ENCODE measurements at regions not wholly inside any gene's neighbourhood (a gene's known extent, or its start where the extent isn't known, plus 50 kb on each side); places are given as distances from the start of the nearest gene placed in this dataset.

- H3K4me1 ChIP-seq (ENCODE audit: insufficient read depth, low read length) = peaks cover 8% of the 10 kb centered on the region
- H3K4me3 ChIP-seq (ENCODE audit: low read length) = no peak overlapping the region
- no peaks in the 10 kb centered on the region for H3K36me3 ChIP-seq (ENCODE audit: insufficient read depth, low read length)
- H3K27me3 ChIP-seq (ENCODE audit: insufficient read depth, low read length) = no peaks in the 10 kb centered on the region
- H3K9me3 ChIP-seq (ENCODE audit: low read length) = peaks cover under 1% of the 10 kb centered on the region
- H2AFZ ChIP-seq (ENCODE audit: low read depth, low read length) = no peak overlapping the region
Measured at GRCh38 chr4:55732864-55733263, 86.7 kb upstream of the EXOC1L start.

DNA sequence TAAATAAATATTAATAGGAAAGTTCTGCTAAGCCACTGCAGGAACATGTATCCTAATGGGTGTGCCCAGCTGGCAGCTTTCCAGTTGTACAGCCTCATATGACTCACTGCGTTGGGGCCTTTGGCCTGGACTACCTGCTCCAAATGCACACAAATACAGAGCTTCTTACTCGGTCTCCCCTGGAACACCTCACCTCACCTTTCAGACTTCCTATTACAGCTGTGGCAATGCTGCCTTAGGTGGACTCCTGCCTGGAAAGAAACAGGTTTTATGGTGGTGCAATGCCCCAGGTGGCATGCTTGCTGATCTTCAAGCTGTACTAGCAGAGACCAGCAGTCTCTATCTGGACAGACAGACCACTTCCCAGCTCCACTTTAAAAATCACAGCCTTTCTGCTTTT, 85.7 kb upstream of the EXOC1L start:
- H3K4me1 ChIP-seq (ENCODE audit: insufficient read depth, low read length) = peaks cover 8% of the 10 kb centered on the region
- no peaks in the 10 kb centered on the region for H3K27me3 ChIP-seq (ENCODE audit: insufficient read depth, low read length)
- no peaks in the 10 kb centered on the region for H3K36me3 ChIP-seq (ENCODE audit: insufficient read depth, low read length)
- H2AFZ ChIP-seq (ENCODE audit: low read depth, low read length) = no peak overlapping the region
- no peak overlapping the region for H3K4me3 ChIP-seq (ENCODE audit: low read length)
- no peaks in the 10 kb centered on the region for H3K9me3 ChIP-seq (ENCODE audit: low read length)

DNA sequence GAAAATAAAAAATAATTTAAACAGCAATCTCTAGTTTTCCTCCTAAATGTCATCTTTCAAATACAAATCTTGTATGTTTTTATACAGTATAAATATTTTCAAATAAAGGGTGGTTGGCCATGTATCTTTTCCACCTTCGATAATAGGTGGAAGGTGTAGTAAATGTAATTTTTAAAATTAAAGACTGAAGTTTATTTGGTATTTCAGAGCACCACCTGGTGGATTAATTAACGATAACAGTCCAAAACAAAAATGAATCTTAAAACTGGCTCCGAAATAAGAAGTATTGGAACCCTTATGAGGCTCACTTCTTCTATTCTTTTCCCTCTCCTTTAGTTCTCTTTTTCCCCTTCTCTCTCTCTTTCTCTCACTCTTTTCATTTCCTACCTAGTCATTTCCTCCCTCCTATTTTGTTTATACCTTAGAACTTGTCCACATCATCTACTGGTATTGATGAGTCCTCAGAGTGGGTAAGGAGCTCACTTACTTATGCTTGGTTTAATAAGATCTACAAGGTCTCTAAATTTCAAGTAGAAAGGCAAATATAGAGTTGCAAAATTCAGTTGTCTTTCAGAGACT, 82.9 kb upstream of the EXOC1L start:
- H3K4me1 ChIP-seq (ENCODE audit: insufficient read depth, low read length) = no peaks in the 10 kb centered on the region
- no peaks in the 10 kb centered on the region for H3K9me3 ChIP-seq (ENCODE audit: low read length)
- H3K36me3 ChIP-seq (ENCODE audit: insufficient read depth, low read length) = no peaks in the 10 kb centered on the region
- no peak overlapping the region for H3K4me3 ChIP-seq (ENCODE audit: low read length)
- no peak overlapping the region for H2AFZ ChIP-seq (ENCODE audit: low read depth, low read length)
- H3K27me3 ChIP-seq (ENCODE audit: insufficient read depth, low read length) = no peaks in the 10 kb centered on the region

DNA sequence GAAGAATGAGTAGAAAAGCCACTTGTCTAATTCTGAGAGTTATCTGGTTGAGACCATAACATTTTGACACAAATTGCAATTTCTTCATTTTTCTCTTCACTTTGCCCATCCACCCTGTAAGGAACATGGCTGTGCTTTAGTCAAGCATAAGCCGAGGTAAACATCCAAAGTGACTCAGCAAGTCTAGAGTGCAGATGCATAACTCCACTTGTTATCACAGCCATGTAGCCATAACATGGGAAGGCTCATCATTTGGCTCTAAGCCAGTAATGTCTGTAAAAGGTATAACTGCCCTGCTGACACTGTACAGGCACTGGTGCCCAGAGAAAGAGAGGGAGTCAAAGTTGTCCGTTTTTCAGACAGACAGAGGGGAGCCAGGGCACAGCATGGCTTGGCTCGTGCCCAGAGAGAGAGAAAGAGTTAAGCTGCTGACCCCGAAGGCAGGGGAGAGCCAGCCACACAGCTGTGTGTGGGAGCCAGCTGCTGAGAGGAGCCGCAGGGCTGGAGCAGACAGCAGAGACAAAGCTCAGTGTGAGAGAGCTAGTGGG, 76.9 kb upstream of the EXOC1L start:
- Histone ChIP-seq H2AFZ (ENCODE audit: low read depth, low read length) (no peak overlapping the region), H3K4me3 (ENCODE audit: low read length) (no peak overlapping the region), H3K4me1 (ENCODE audit: insufficient read depth, low read length) (peaks cover 4% of the 10 kb centered on the region), H3K27me3 (ENCODE audit: insufficient read depth, low read length) (no peaks in the 10 kb centered on the region), H3K36me3 (ENCODE audit: insufficient read depth, low read length) (no peaks in the 10 kb centered on the region), H3K9me3 (ENCODE audit: low read length) (no peaks in the 10 kb centered on the region)

- no peak overlapping the region for H2AFZ ChIP-seq (ENCODE audit: low read depth, low read length)
- peaks cover 4% of the 10 kb centered on the region for H3K4me1 ChIP-seq (ENCODE audit: insufficient read depth, low read length)
- H3K4me3 ChIP-seq (ENCODE audit: low read length) = no peak overlapping the region
- H3K9me3 ChIP-seq (ENCODE audit: low read length) = peaks cover 2% of the 10 kb centered on the region
- H3K27me3 ChIP-seq (ENCODE audit: insufficient read depth, low read length) = no peaks in the 10 kb centered on the region
- no peaks in the 10 kb centered on the region for H3K36me3 ChIP-seq (ENCODE audit: insufficient read depth, low read length)
Measured at GRCh38 chr4:55744369-55744768, 75.2 kb upstream of the EXOC1L start.

- Histone ChIP-seq H3K36me3 (ENCODE audit: insufficient read depth, low read length) (no peaks in the 10 kb centered on the region), H3K27me3 (ENCODE audit: insufficient read depth, low read length) (no peaks in the 10 kb centered on the region), H3K4me1 (ENCODE audit: insufficient read depth, low read length) (peaks cover 4% of the 10 kb centered on the region), H3K4me3 (ENCODE audit: low read length) (no peak overlapping the region), H2AFZ (ENCODE audit: low read depth, low read length) (no peak overlapping the region), H3K9me3 (ENCODE audit: low read length) (peaks cover 2% of the 10 kb centered on the region)
Measured at GRCh38 chr4:55745014-55745413, 74.6 kb upstream of the EXOC1L start.

- no peak overlapping the region for H2AFZ ChIP-seq (ENCODE audit: low read depth, low read length)
- H3K4me3 ChIP-seq (ENCODE audit: low read length) = no peak overlapping the region
- peaks cover 2% of the 10 kb centered on the region for H3K9me3 ChIP-seq (ENCODE audit: low read length)
- no peaks in the 10 kb centered on the region for H3K36me3 ChIP-seq (ENCODE audit: insufficient read depth, low read length)
- peaks cover 4% of the 10 kb centered on the region for H3K4me1 ChIP-seq (ENCODE audit: insufficient read depth, low read length)
- no peaks in the 10 kb centered on the region for H3K27me3 ChIP-seq (ENCODE audit: insufficient read depth, low read length)
Measured at GRCh38 chr4:55747793-55748192, 71.8 kb upstream of the EXOC1L start.

DNA sequence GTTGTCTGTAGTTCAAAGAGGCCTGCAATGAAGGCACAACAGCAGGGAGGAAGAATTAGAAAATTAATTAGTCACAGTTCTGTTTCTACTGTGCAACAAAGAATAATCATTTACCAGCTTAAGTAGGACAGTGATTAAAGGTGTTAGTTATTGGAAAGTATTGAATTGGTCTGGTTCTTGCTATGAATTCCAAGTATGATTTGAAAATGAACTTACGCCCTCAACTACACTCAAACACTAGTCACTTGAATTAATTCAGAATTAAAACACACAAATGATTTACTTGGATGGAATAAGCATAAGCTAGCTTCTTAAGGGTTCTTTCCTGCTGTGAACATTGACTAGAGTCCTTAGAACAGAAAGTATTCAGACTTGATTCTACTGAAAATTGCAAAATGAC, 69.9 kb upstream of the EXOC1L start:
- Histone ChIP-seq H3K9me3 (ENCODE audit: low read length) (peaks cover 2% of the 10 kb centered on the region), H3K4me1 (ENCODE audit: insufficient read depth, low read length) (no peaks in the 10 kb centered on the region), H3K36me3 (ENCODE audit: insufficient read depth, low read length) (no peaks in the 10 kb centered on the region), H2AFZ (ENCODE audit: low read depth, low read length) (no peak overlapping the region), H3K27me3 (ENCODE audit: insufficient read depth, low read length) (no peaks in the 10 kb centered on the region), H3K4me3 (ENCODE audit: low read length) (no peak overlapping the region)

- H3K27me3 ChIP-seq (ENCODE audit: insufficient read depth, low read length) = no peaks in the 10 kb centered on the region
- no peak overlapping the region for H3K4me3 ChIP-seq (ENCODE audit: low read length)
- H3K9me3 ChIP-seq (ENCODE audit: low read length) = peaks cover 2% of the 10 kb centered on the region
- no peak overlapping the region for H2AFZ ChIP-seq (ENCODE audit: low read depth, low read length)
- no peaks in the 10 kb centered on the region for H3K36me3 ChIP-seq (ENCODE audit: insufficient read depth, low read length)
- no peaks in the 10 kb centered on the region for H3K4me1 ChIP-seq (ENCODE audit: insufficient read depth, low read length)
Measured at GRCh38 chr4:55752810-55753209, 66.8 kb upstream of the EXOC1L start.

DNA sequence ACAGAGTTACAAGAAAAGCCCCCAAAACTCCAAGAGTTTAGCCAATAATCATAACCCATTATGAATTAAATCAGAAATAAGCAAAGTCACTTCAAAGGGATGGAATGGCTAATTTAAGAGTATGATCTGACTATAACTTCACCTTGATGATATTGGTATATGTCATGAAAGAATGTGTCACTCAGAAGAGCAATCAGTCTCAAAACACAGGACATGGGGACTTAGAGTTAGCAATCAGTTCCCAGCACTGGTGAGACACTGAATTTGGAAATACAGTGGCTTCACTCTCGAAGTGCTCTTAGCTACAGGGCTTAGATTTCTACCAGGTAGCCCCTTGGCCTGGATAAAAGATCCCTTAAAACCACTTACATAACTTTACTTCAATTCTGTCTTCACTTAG, 65.7 kb upstream of the EXOC1L start:
- Histone ChIP-seq H3K36me3 (ENCODE audit: insufficient read depth, low read length) (no peaks in the 10 kb centered on the region), H3K27me3 (ENCODE audit: insufficient read depth, low read length) (no peaks in the 10 kb centered on the region), H3K9me3 (ENCODE audit: low read length) (peaks cover 2% of the 10 kb centered on the region), H3K4me1 (ENCODE audit: insufficient read depth, low read length) (no peaks in the 10 kb centered on the region), H2AFZ (ENCODE audit: low read depth, low read length) (no peak overlapping the region), H3K4me3 (ENCODE audit: low read length) (no peak overlapping the region)

- Histone ChIP-seq H3K36me3 (ENCODE audit: insufficient read depth, low read length) (no peaks in the 10 kb centered on the region), H3K9me3 (ENCODE audit: low read length) (no peaks in the 10 kb centered on the region), H3K4me1 (ENCODE audit: insufficient read depth, low read length) (no peaks in the 10 kb centered on the region), H3K4me3 (ENCODE audit: low read length) (no peak overlapping the region), H3K27me3 (ENCODE audit: insufficient read depth, low read length) (no peaks in the 10 kb centered on the region), H2AFZ (ENCODE audit: low read depth, low read length) (no peak overlapping the region)
Measured at GRCh38 chr4:55754754-55755350, 64.7 kb upstream of the EXOC1L start.

DNA sequence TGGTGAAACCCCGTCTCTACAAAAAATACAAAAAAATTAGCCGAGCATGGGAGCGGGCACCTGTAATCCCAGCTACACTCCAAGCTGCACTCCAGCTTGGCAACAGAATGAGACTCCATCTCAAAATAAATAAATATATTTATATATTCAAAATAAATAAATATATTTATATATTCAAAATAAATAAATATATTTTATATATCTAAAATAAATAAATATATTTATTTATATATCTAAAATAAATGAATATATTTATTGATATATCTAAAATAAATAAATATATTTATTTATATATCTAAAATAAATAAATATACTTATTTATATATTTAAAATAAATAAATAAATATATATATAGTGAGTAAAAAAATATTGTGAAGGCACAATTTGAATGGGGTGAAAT, 63.4 kb upstream of the EXOC1L start:
- Histone ChIP-seq H3K27me3 (ENCODE audit: insufficient read depth, low read length) (no peaks in the 10 kb centered on the region), H3K4me1 (ENCODE audit: insufficient read depth, low read length) (no peaks in the 10 kb centered on the region), H3K36me3 (ENCODE audit: insufficient read depth, low read length) (no peaks in the 10 kb centered on the region), H3K4me3 (ENCODE audit: low read length) (no peak overlapping the region), H2AFZ (ENCODE audit: low read depth, low read length) (no peak overlapping the region), H3K9me3 (ENCODE audit: low read length) (no peaks in the 10 kb centered on the region)

GRCh38 chr4:55757356-55757952, 62.1 kb upstream of the EXOC1L start:
- H3K36me3 ChIP-seq (ENCODE audit: insufficient read depth, low read length) = no peaks in the 10 kb centered on the region
- H3K4me1 ChIP-seq (ENCODE audit: insufficient read depth, low read length) = no peaks in the 10 kb centered on the region
- H3K9me3 ChIP-seq (ENCODE audit: low read length) = no peaks in the 10 kb centered on the region
- H3K27me3 ChIP-seq (ENCODE audit: insufficient read depth, low read length) = no peaks in the 10 kb centered on the region
- H3K4me3 ChIP-seq (ENCODE audit: low read length) = no peak overlapping the region
- H2AFZ ChIP-seq (ENCODE audit: low read depth, low read length) = no peak overlapping the region

Measured in neuron (in vitro differentiated cells).